Neutrophil (primary cell): ENCODE measurements at regions not wholly inside any gene's neighbourhood (a gene's known extent, or its start where the extent isn't known, plus 50 kb on each side); places are given as distances from the start of the nearest gene placed in this dataset.
A peak's percentile ranks its signal among the peaks of the same experiment; 100 is the strongest.

Experiments
- H3K27ac ChIP-seq: fragments of 200-600 bp; sonication (generic); 2 replicates; pipeline ENCODE4 v1.5.1; 2016; ENCODE audit warnings: mild to moderate bottlenecking, moderate library complexity
- H3K27me3 ChIP-seq: fragments of 200-600 bp; sonication (generic); 2 replicates; pipeline ENCODE4 v1.6.0; 2016; ENCODE audit warnings: mild to moderate bottlenecking
- H3K36me3 ChIP-seq: fragments of 200-600 bp; sonication (generic); 2 replicates; pipeline ENCODE4 v1.5.1; 2017
- H3K4me1 ChIP-seq, 2 experiments: fragments of 200-600 bp in 1 of 2; sonication (generic) in 1 of 2; 1 replicate in 1 of 2; 2 replicates in 1 of 2; pipeline versions ENCODE4 v1.5.1 to v1.6.1; 2013 to 2016; ENCODE audit warnings: low read depth in 1 of 2, low read length in 1 of 2, mild to moderate bottlenecking in 1 of 2, moderate library complexity in 1 of 2; ENCODE audit not compliant: control insufficient read depth in 1 of 2, insufficient read depth in 1 of 2
- H3K4me3 ChIP-seq, 2 experiments: fragments of 200-600 bp in 1 of 2; sonication (generic) in 1 of 2; 1 replicate in 1 of 2; 2 replicates in 1 of 2; pipeline ENCODE4 v1.5.1; 2013 to 2016; ENCODE audit warnings: low read depth in 1 of 2, low read length in 1 of 2, mild to moderate bottlenecking in 1 of 2, moderate library complexity in 1 of 2
- H3K9me3 ChIP-seq: fragments of 200-600 bp; sonication (generic); 2 replicates; pipeline ENCODE4 v1.5.1; 2016
- TF ChIP-seq, protein P1 (sequence below): fragments of 200-600 bp; sonication (generic); IDR thresholded peaks from 2 replicates; pipeline ENCODE4 v1.5.1; 2016; ENCODE audit warnings: antibody characterized with exemption

GRCh38 chr6:166765234-166765541 lies 138.1 kb upstream of the RPS6KA2 start:
- H3K4me1 ChIP-seq: peaks cover 30 to 45% of the 10 kb centered on the region in 2 experiments
- H3K27me3 ChIP-seq: no peaks in the 10 kb centered on the region
- TF ChIP-seq, protein P1, sequence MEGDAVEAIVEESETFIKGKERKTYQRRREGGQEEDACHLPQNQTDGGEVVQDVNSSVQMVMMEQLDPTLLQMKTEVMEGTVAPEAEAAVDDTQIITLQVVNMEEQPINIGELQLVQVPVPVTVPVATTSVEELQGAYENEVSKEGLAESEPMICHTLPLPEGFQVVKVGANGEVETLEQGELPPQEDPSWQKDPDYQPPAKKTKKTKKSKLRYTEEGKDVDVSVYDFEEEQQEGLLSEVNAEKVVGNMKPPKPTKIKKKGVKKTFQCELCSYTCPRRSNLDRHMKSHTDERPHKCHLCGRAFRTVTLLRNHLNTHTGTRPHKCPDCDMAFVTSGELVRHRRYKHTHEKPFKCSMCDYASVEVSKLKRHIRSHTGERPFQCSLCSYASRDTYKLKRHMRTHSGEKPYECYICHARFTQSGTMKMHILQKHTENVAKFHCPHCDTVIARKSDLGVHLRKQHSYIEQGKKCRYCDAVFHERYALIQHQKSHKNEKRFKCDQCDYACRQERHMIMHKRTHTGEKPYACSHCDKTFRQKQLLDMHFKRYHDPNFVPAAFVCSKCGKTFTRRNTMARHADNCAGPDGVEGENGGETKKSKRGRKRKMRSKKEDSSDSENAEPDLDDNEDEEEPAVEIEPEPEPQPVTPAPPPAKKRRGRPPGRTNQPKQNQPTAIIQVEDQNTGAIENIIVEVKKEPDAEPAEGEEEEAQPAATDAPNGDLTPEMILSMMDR: no peak
- H3K9me3 ChIP-seq: no peaks in the 10 kb centered on the region
- H3K27ac ChIP-seq: peak overlapping the region; percentile 26
- no peak overlapping the region for H3K4me3 ChIP-seq
- peaks cover 24% of the 10 kb centered on the region for H3K36me3 ChIP-seq

DNA sequence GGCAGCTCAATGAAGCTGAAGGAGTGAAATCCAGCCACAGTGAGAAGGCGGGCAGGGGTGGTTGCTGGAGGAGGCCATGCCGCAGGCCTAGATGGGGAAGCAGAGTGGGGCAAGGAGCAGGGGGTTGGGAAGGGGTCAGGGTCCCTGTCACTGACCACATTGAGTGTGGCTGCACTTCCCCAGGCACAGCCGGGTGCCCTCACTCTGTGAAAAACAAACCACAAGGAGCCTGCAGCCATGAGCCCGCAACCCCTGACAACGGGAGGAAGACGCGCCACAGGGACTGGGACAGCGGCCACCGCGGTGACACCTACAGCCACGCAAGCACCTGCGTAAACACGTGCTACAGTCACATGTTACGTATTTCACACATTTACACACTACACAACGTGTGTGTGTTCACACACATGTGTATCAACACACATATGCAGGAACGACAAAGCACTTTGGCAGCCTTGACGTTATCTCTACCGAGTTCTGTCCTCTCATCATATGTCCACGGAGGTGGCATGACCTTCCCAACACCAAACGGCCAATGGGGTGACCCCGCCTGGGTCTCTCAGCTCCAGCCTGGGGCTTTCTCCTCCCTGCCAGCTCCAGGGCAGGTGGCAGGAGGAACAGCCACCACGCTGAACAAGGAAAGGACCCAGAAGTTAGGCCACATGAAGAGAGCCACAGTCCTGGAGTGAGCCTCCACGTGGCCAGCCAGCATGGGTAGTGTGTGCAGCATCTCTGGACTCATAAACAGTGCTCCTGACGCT lies 137.6 kb upstream of the RPS6KA2 start:
- Histone ChIP-seq H3K27me3 (no peaks in the 10 kb centered on the region), H3K4me1 (peaks cover 24 to 40% of the 10 kb centered on the region in 2 experiments), H3K9me3 (no peaks in the 10 kb centered on the region), H3K4me3 (no peak overlapping the region), H3K36me3 (peaks cover 24% of the 10 kb centered on the region), H3K27ac (peak overlapping the region; percentile 26)
- TF ChIP-seq, protein P1: no peak

- Histone ChIP-seq H3K27ac (peak overlapping the region; percentile 26), H3K36me3 (peaks cover 24% of the 10 kb centered on the region), H3K27me3 (no peaks in the 10 kb centered on the region), H3K9me3 (no peaks in the 10 kb centered on the region), H3K4me1 (peaks cover 16 to 36% of the 10 kb centered on the region in 2 experiments), H3K4me3 (no peak overlapping the region)
- TF ChIP-seq, protein P1: no peak
Observed at GRCh38 chr6:166763606-166764472, 136.8 kb upstream of the RPS6KA2 start.

DNA sequence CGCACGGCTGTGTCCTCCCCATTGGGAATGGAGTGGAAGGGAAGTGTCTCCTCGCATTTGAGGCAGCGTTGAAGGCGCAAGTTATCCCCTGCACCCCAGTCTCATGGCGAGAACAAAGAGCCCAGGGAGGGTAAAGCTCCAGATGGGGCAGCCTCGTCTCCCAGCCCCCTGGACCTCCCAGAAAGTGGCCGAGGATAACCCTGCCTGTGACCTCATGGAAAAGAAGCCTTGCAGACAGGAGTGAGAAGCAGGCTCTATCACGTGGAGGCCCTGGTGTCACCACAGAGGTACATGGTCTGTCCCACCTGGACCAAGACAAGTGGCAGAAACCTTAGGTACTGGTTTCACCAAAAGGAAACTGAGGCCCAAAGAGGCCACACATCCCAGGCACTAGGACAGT lies 134.8 kb upstream of the RPS6KA2 start:
- no peak overlapping the region for H3K27ac ChIP-seq
- no peaks in the 10 kb centered on the region for H3K27me3 ChIP-seq
- H3K36me3 ChIP-seq: peaks cover 24% of the 10 kb centered on the region
- TF ChIP-seq, protein P1: no peak
- no peak overlapping the region for H3K4me3 ChIP-seq
- H3K9me3 ChIP-seq: no peaks in the 10 kb centered on the region
- H3K4me1 ChIP-seq: peaks cover 0 to 38% of the 10 kb centered on the region in 2 experiments

DNA sequence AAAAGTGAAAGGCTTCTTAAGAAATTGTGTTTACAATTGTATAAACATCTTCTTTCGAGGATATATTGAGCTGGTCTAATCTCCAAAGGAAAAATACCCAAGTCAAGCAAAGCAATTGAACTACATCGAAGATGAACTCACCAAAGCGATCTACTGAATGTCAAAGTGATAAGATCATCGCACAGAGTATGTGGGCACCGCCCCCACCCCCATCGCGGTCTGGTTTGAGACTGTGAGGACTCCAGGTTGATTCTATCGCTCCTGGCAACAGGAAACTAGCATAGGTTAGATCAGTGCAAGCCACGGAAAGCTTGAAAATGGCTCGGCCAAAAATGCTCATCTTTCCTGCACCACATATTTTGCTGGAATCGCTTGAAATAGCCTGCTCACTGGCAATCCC lies 133.2 kb upstream of the RPS6KA2 start:
- no peak overlapping the region for H3K27ac ChIP-seq
- no peak overlapping the region for H3K4me3 ChIP-seq
- TF ChIP-seq, protein P1: no peak
- H3K27me3 ChIP-seq: no peaks in the 10 kb centered on the region
- peaks cover 22% of the 10 kb centered on the region for H3K36me3 ChIP-seq
- H3K9me3 ChIP-seq: no peaks in the 10 kb centered on the region
- peaks cover 0 to 38% of the 10 kb centered on the region in 2 experiments for H3K4me1 ChIP-seq
